Heart right ventricle (tissue), 16 donors: ENCODE measurements at regions not wholly inside any gene's neighbourhood (a gene's known extent, or its start where the extent isn't known, plus 50 kb on each side); places are given as distances from the start of the nearest gene placed in this dataset.

Source experiments
- ATAC-seq, 8 donors: fragments of 200-7000 bp; cut with Tn5 transposase; one replicate each; pipeline ENCODE4 v1.9.1; 2020; ENCODE audit warnings: mild to moderate bottlenecking in 8 of 8, moderate library complexity in 8 of 8, moderate number of reproducible peaks in 1 of 8
- DNase-seq, 2 donors: peaks; one replicate each; pipeline ENCODE4 v3.0.0-alpha.2; 2020
- H3K27ac ChIP-seq, 10 donors: fragments of 200-600 bp; sonication (generic) in 2 of 10; one replicate each; pipeline versions ENCODE4 v1.5.0 to v1.8.0; 2020 to 2022; ENCODE audit warnings: mild to moderate bottlenecking in 3 of 10
- H3K27me3 ChIP-seq, 7 donors: fragments of 200-600 bp; one replicate each; pipeline ENCODE4 v1.8.0; 2021 to 2022; ENCODE audit warnings: mild to moderate bottlenecking in 2 of 7
- H3K36me3 ChIP-seq, 9 donors: fragments of 200-600 bp; sonication (generic) in 1 of 9; one replicate each; pipeline versions ENCODE4 v1.5.0 to v1.8.0; 2020 to 2022; ENCODE audit warnings: mild to moderate bottlenecking in 2 of 9
- H3K4me1 ChIP-seq, 9 donors: fragments of 200-600 bp; sonication (generic) in 1 of 9; one replicate each; pipeline versions ENCODE4 v1.5.0 to v1.8.0; 2020 to 2022; ENCODE audit warnings: mild to moderate bottlenecking in 4 of 9
- H3K4me3 ChIP-seq, 10 donors: fragments of 200-600 bp; sonication (generic) in 2 of 10; one replicate each; pipeline versions ENCODE4 v1.5.0 to v1.8.0; 2020 to 2022; ENCODE audit warnings: mild to moderate bottlenecking in 7 of 10, moderate library complexity in 2 of 10
- H3K9me3 ChIP-seq, 11 donors: fragments of 200-600 bp in 10 of 11; sonication (generic) in 2 of 11; one replicate each; pipeline versions ENCODE4 v1.5.0 to v1.8.0; 2013 to 2022; ENCODE audit warnings: mild to moderate bottlenecking in 2 of 11, control low read depth in 1 of 11, moderate library complexity in 1 of 11
- CTCF ChIP-seq, 9 donors: fragments of 200-600 bp; sonication (generic) in 2 of 9; IDR thresholded peaks; one replicate each; pipeline versions ENCODE4 v1.5.0 to v1.8.0; 2021 to 2022; ENCODE audit warnings: antibody characterized with exemption in 9 of 9, mild to moderate bottlenecking in 5 of 9, moderate library complexity in 1 of 9
- WGBS, 2 donors: extraction: QIAGEN DNeasy Blood & Tissue Kit; methylation state at CpG; one replicate each; pipeline ENCODE4 v1.1.7; 2013; ENCODE audit warnings: inconsistent platforms in 1 of 2; 5-methylcytosine and 5-hydroxymethylcytosine counted together
- intact Hi-C, 10 donors: fragments of 100-400 bp; cut with DNase I; formaldehyde crosslinking; loops; one replicate each; pipeline versions ENCODE4 v1.11.1 to v1.14.2; 2022
- donor health status: Arrhythmogenic right ventricular cardiomyopathy.
- donor health status: ischemic (EF 13 %, LVEDD 7.1; RV severe dilation, severe dysfunction).
- donor health status: healthy with polysubstance abuse.
- donor health status: DM: no; HTN: yes; CAD: no.
- donor health status: DM: no; HTN: no; CAD: no.
- donor health status: ischemic (EF 25% LVEDD 6.9; RV normal size, moderate dysfunction).
- donor health status: ischemic (EF 25% LVEDD 5.7; RV mildly dilated, moderate dysfunction).
- donor health status: healthy.
- donor health status: DM: yes; HTN: yes; CAD: no.
- donor health status: Ischemic cardiomyopathy.
- donor health status: ischemic (EF 35%, LVEDD 5.7; RV mildly dilated, moderate dysfunction).
- donor health status: nonischemic (EF 11% LVEDD 7.7; RV severe dilation, severe dysfunction).
- donor health status: DM: yes; HTN: yes; CAD: no.
- donor health status: PGD.
- donor health status: ischemic (EF 29% LVEDD 5.4; RV normal size, mild dysfunction).
- donor health status: nonischemic (EF 23%, LVEDD 6.1; RV moderate dilation, normal function).

- Histone ChIP-seq H3K27me3 (peaks cover 0 to 6% (median 0%) of the 10 kb centered on the region in 7 donors), H3K9me3 (peaks cover 0 to 9% (median 0%) of the 10 kb centered on the region in 11 donors), H3K27ac (no peak overlapping the region), H3K36me3 (no peaks in the 10 kb centered on the region), H3K4me3 (no peak overlapping the region), H3K4me1 (no peaks in the 10 kb centered on the region)
- WGBS, 2 donors = 73 to 76% methylated on average over 5 of the region's 5 CpGs
- no peak for DNase-seq
- no peak for ATAC-seq
- TF ChIP-seq CTCF (IDR thresholded peaks at IDR 0.05) = no peak
- intact Hi-C loops = no loop called here
Observed at GRCh38 chr5:175388531-175388930, 55.5 kb downstream of the DRD1 start.

DNA sequence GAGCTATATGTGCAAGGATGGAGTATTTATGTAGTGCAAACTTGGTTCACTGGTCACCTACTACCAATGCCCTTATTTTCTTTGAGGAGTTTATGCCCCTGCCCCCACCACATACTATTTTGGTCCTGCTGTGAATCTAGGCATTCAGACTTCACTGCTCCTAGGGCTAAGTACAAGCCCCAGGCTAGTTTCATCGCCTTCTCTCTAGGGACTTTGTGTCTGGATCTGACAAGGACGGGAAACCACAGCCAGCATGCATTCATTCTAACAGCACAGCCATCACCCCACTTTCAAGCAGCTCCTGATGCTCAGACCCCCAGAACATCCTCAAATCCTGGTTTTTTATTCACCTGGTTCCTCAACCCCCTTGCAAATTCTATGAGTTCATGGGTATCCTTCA lies 56.8 kb downstream of the DRD1 start:
- H3K27me3 ChIP-seq = peaks cover 0 to 7% (median 0%) of the 10 kb centered on the region in 7 donors
- no peak for ATAC-seq
- WGBS, 2 donors = 26 to 33% methylated on average over 2 of the region's 2 CpGs

GRCh38 chr5:175386526-175386925 lies 57.5 kb downstream of the DRD1 start:
- 70 to 77% methylated on average over 2 of the region's 2 CpGs for WGBS, 2 donors
- intact Hi-C loops = no loop called here
- no peak for ATAC-seq

More for the DNA sequence above, 56.8 kb downstream of the DRD1 start:
- intact Hi-C loops = no loop called here
- no peak for DNase-seq
- Histone ChIP-seq H3K4me1 (no peaks in the 10 kb centered on the region), H3K36me3 (no peaks in the 10 kb centered on the region), H3K4me3 (no peak overlapping the region), H3K27ac (no peak overlapping the region), H3K9me3 (peaks cover 0 to 9% (median 0%) of the 10 kb centered on the region in 11 donors)
- TF ChIP-seq CTCF (IDR thresholded peaks at IDR 0.05) = no peak

DNA sequence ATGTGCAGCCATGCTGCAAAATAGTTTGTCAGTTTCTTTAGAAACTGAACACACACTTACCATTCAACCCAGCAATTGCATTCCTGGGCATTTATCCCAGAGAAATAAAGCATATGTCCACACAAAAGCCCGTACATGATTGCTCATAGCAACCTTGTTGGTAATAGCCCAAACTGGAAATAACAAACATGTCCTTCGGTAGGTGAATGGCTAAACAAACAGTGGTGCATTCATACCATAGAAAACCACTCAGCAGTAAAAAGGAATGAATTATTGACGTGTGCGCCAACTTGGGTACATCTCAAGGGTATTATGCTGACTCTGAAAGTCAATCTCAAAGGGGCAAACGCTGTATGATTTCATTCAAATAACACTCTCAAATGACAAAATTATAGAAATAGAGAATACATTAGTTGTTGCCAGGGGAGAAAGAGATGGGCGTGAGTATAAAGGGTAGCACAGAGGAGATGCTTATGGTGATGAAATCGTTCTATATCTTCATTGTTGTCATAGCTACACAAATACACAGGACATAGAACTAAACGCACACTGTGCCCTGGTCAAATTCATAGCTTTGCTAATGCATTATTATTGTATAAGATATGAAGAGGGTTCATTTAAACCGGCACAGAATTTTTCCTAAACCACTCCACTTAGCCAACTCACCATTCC lies 58.2 kb downstream of the DRD1 start:
- Histone ChIP-seq H3K27me3 (peaks cover 0 to 10% (median 0%) of the 10 kb centered on the region in 7 donors), H3K4me1 (no peaks in the 10 kb centered on the region), H3K4me3 (no peak overlapping the region), H3K9me3 (peaks cover 0 to 9% (median 0%) of the 10 kb centered on the region in 11 donors), H3K36me3 (no peaks in the 10 kb centered on the region), H3K27ac (no peak overlapping the region)
- TF ChIP-seq CTCF (IDR thresholded peaks at IDR 0.05) = no peak
- no peak for ATAC-seq
- 76 to 79% methylated on average over 9 of the region's 9 CpGs for WGBS, 2 donors
- intact Hi-C loops = no loop called here
- DNase-seq = no peak

More at GRCh38 chr5:175386526-175386925, 57.5 kb downstream of the DRD1 start:
- Histone ChIP-seq H3K27ac (no peak overlapping the region), H3K4me1 (no peaks in the 10 kb centered on the region), H3K4me3 (no peak overlapping the region), H3K36me3 (no peaks in the 10 kb centered on the region), H3K27me3 (peaks cover 0 to 10% (median 0%) of the 10 kb centered on the region in 7 donors), H3K9me3 (peaks cover 0 to 9% (median 0%) of the 10 kb centered on the region in 11 donors)
- DNase-seq = no peak
- TF ChIP-seq CTCF (IDR thresholded peaks at IDR 0.05) = no peak
